KOPT-K1 (cell line): ENCODE measurements at regions not wholly inside any gene's neighbourhood (a gene's known extent, or its start where the extent isn't known, plus 50 kb on each side); places are given as distances from the start of the nearest gene placed in this dataset.

Source experiments
- H3K27ac ChIP-seq: fragments of 200-600 bp; sonication (generic); 2 replicates; pipeline ENCODE4 v1.5.1; 2016; ENCODE audit warnings: antibody characterized with exemption, mild to moderate bottlenecking, low read depth, low read length; ENCODE audit not compliant: poor library complexity, severe bottlenecking
- H3K36me3 ChIP-seq: fragments of 200-600 bp; sonication (generic); 2 replicates; pipeline ENCODE4 v1.5.1; 2017; ENCODE audit warnings: antibody characterized with exemption, mild to moderate bottlenecking, low read length, moderate library complexity; ENCODE audit not compliant: insufficient read depth
- H3K9me3 ChIP-seq: fragments of 200-600 bp; sonication (generic); 2 replicates; pipeline ENCODE4 v1.5.1; 2017; ENCODE audit warnings: antibody characterized with exemption, low read length, mild to moderate bottlenecking; ENCODE audit not compliant: insufficient read depth, poor library complexity, severe bottlenecking

DNA sequence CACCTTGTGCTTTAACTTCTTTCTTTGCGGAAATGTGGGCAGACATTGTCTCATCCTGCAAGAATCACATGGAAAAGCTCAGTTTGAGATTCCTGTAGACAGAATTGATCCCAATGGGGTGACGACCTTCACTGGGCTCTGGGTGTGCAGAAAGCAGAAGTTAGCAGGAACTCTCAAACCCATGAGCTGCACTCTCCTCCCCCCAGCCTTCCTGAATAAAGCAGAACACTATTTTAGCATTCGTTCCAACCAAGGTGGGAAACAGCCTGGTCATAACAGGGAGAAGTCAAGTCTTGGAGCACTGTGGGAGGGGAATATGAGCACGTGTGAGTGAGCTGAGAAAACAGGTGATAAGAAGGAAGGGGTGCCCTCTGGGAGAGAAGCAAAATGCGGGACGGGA is 87.4 kb upstream of the FER start:
- Histone ChIP-seq H3K9me3 (no peaks in the 10 kb centered on the region), H3K27ac (no peak overlapping the region), H3K36me3 (no peaks in the 10 kb centered on the region)

DNA sequence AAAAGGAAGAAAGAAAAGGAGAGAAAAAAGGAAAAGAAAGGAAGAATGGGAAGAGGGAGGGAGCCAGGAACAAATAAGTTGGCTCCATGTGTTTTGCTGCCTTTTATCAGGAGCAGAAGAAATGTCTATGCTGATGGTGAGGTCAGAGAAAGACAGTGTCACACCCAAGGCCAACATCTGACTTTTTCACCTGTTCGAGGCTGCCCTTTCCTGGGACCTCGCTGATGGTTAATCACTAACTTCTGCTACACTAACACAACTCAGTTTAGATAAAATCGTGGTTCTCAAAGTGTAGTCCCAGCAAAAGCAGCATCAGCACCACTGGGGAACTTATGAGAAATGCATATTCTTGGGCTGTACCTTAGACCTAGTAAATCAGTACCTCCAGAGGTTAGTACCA is 88.2 kb upstream of the FER start:
- H3K9me3 ChIP-seq, result no peaks in the 10 kb centered on the region
- H3K27ac ChIP-seq, result no peak overlapping the region

DNA sequence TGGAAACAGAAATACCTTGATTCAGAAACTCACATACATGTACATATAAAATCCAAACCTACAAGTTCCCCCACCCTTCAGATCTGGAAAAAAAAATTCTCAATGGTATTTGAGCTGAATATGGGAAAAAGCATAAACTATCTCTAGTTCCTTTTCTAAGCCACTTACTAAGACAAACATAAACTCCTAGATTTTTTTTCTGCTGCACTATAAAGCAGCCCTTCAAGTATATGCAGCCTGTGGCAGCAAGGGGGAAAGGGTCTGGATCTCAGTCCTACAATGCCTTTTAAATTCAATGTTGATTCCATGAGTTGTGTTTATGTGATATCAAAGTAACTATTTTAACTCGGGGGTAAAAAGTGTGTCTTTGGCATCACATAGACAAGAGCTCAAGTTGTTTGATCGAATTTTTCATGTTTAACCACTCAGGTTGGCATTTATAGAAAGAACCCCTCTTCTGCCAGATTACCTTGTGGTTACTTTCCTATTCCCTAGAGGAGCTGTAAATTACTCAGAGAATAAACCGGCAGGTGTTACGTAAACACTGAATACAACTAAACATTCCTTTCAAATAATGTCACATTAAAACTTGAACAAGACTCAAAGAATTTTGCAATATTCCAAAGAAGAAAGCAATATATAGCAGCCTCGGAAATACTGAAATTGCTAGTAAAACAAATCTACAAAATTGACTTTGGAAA is 91.8 kb upstream of the FER start:
- H3K27ac ChIP-seq, result no peak overlapping the region

More for the DNA sequence above, 88.2 kb upstream of the FER start:
- no peaks in the 10 kb centered on the region for H3K36me3 ChIP-seq

DNA sequence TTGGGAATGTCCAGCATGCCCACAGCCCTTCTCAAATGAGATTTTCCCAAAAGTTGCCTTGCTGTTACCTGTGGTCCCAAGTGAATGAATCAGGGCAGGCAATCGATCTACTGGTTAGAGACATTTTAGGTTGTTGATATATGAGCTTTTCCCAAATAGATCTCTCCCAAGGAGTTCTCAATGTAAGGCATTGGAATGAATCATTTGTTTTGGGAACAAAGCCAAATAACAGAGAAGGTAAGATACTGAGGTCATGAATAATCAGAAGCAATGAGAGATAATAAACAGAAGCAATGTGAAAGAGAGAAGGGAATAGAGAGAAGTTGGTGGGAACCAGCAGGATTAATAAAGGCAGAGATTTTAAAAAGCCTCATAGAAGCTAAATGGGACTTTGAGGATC is 93.6 kb upstream of the FER start:
- Histone ChIP-seq H3K9me3 (no peaks in the 10 kb centered on the region), H3K36me3 (no peaks in the 10 kb centered on the region), H3K27ac (no peak overlapping the region)

More for the DNA sequence above, 91.8 kb upstream of the FER start:
- no peaks in the 10 kb centered on the region for H3K9me3 ChIP-seq
- H3K36me3 ChIP-seq, result no peaks in the 10 kb centered on the region

DNA sequence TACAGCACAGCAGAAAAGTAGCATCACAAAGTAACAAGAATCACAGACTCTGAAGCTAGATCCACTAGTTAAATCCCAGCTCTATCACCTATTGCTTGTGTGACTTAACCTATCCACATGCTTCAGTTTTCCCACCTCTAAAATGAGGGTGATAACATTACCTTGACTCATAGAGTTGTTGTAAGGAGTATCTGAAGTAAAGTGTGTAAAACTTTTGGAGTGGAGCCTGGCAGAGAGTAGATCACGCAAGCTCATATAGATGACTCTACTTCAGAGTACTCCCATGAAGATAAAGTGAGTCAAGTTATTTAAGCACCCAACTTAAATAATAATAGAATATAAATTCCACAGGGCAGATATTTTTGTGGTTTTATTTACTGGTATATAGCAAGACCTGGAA is 94.5 kb upstream of the FER start:
- Histone ChIP-seq H3K27ac (no peak overlapping the region), H3K9me3 (peaks cover 3% of the 10 kb centered on the region), H3K36me3 (no peaks in the 10 kb centered on the region)

DNA sequence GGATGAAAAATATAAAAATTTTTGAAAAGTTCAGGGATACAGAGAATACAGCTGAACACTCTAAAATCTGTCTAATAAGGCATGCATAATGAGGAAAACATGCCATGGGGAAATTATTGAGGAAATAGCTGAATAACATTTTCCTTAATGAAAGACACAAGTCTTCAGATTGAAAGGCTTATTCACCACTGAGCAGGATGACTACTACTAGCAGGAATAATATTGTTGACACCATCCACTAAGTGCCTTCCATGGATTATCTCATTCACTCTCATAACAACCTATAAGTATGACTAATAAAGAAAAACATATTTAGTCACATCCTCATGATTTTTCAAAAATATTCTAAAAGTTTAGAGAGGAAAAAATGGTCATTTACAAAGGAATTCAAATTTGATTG is 96.7 kb upstream of the FER start:
- no peak overlapping the region for H3K27ac ChIP-seq
- H3K36me3 ChIP-seq, result no peaks in the 10 kb centered on the region
- peaks cover 16% of the 10 kb centered on the region for H3K9me3 ChIP-seq

DNA sequence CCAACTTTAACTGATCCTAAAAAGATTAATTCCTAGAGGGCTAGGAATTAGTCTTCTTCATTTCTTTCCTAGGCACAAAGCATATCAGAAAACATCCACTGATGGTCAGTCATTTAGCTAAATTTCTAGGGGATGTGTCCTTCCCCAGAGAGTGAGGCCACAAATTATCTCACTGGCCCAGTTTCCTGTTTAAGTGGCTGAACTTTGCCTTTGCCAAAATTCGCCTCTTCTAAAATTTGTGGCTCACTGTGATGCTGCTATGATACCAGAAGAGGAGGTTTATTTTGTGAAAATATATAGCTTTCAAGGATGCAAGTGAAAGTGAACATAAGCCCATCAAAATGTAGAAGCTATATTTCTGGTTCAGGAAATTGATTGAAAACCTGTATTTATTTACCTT is 98.1 kb upstream of the FER start:
- peaks cover 16% of the 10 kb centered on the region for H3K9me3 ChIP-seq

DNA sequence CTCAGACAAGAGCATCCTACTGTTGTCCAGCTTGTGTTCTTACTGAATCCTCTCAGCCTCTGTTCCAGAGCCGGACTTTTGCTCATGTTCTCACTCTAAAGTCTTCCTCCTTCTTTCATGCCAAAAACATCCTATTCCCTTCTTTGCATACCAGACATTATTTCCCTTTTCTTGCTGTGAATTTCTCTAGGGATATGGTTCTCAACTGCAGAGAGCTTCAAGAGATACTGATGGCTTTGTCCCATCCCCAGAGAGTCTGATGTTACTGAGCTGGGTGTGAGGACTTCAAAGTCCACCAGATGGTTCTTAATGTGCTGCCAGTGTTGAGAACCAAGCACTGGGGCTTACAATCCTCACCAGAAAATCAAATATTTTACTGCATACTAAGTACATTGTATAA is 98.6 kb upstream of the FER start:
- Histone ChIP-seq H3K27ac (no peak overlapping the region), H3K36me3 (no peaks in the 10 kb centered on the region), H3K9me3 (peaks cover 16% of the 10 kb centered on the region)

More for the DNA sequence above, 98.1 kb upstream of the FER start:
- Histone ChIP-seq H3K36me3 (no peaks in the 10 kb centered on the region), H3K27ac (no peak overlapping the region)

DNA sequence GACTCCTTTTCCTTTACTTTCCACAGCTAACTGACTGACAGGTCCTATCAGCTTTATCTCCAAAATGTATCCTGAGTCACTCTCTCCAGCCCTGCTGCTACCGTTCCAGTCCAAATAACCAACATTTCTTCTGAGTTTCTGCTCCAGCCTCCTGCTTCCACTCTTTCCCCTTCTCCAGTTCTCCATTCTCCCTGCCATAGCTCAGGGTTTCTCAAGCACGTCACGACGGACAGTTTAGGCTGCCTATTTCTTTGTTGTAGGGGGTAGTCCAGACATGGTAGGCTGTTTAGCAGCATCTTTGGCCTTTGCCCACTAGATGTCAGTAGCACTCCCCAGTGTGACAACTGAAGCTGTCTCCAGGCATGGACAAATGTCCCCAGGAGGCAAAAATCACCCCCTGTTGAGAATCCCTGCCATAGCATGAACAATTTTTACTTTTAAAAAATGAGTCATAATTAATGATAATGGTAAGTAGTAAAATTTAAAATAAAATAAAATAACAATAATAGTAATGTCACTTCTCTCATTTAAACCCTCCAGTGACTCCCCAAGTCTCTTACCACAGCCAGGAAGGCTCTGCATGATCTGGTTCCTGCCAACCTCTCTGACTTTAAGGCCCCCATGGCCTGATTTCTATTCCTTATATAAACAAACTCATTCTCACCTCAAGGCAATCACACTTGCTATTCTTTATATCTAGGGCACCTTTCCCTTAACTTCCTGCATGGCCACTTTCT is 105.4 kb upstream of the FER start:
- H3K9me3 ChIP-seq, result peaks cover 4% of the 10 kb centered on the region
- no peak overlapping the region for H3K27ac ChIP-seq
- no peaks in the 10 kb centered on the region for H3K36me3 ChIP-seq

DNA sequence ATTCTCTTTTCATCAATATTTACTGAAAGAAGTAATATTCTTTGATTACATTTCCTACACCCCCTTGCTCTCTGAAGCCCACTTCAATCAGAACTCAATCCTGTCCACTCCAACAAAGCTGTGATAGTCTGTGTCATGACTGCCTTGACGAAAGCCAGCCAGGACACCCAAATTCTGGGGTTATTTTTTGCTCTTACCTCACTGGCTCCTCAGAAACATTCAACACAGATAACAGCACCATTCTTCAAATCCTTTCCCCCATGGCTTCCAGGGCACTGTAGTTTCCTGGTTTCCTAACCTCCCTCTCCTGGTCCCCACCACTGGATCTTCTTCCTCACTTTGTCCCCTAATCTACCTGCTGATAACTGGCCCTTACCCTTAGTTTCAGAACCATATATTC is 106.1 kb upstream of the FER start:
- no peaks in the 10 kb centered on the region for H3K9me3 ChIP-seq
- H3K27ac ChIP-seq, result no peak overlapping the region
- no peaks in the 10 kb centered on the region for H3K36me3 ChIP-seq

DNA sequence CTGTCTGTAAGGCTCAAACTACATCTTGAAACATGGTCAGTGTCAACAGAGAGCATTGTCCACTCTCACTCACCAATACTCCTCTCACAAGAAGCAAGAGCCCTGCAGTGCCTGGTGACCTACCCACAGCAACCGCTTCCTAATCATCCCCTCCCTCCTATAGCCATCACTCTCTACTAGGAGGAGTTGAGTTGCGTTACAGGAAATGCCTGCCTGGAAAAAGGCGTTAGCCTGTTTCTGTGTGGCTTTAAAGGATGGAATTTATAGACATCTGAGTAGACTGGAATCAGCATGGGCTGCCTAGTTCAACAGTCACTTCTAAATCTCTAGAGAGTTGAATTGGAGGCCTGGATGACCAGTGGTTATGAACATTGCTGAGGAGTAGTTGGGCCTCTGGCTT is 108.3 kb upstream of the FER start:
- H3K36me3 ChIP-seq, result no peaks in the 10 kb centered on the region
- no peaks in the 10 kb centered on the region for H3K9me3 ChIP-seq
- H3K27ac ChIP-seq, result no peak overlapping the region

DNA sequence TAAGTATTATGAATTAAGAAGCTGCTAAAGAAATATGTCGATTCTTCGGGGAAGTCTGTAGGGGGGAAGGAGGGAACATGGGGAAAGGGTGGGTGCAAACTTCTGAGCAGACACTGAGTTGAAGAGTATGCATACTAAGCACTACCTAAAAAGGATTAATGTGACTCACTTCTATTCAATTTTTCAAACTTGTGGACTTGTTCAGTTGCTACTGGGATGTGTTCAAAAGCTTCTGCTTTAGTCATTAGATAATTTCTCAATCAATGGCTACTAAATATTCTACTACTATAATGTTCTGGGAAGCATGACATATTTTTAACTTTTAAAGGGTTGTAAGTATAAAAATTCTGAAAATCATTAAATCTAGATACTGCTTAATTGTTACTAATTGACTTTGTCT is 109.7 kb upstream of the FER start:
- H3K27ac ChIP-seq, result no peak overlapping the region
- H3K9me3 ChIP-seq, result no peaks in the 10 kb centered on the region
- H3K36me3 ChIP-seq, result no peaks in the 10 kb centered on the region

DNA sequence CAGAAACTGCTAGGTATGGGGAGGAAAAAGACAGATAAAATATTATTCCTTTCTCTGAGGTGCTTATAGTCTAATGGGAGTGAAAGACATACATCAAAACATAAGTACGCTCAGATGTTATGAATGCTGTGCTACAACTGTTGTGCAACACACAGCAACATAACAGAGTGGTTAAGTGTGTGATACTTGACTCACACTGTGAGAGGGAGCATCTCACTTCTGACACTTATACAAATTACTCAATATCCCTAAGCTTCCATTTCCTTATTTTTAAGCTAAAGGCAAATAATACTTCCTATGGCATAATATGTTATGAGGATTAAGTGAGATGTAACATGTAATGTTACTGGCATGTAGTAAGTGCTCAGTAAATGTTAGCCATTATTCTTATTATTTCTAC is 110.6 kb upstream of the FER start:
- Histone ChIP-seq H3K36me3 (no peaks in the 10 kb centered on the region), H3K27ac (no peak overlapping the region), H3K9me3 (no peaks in the 10 kb centered on the region)

DNA sequence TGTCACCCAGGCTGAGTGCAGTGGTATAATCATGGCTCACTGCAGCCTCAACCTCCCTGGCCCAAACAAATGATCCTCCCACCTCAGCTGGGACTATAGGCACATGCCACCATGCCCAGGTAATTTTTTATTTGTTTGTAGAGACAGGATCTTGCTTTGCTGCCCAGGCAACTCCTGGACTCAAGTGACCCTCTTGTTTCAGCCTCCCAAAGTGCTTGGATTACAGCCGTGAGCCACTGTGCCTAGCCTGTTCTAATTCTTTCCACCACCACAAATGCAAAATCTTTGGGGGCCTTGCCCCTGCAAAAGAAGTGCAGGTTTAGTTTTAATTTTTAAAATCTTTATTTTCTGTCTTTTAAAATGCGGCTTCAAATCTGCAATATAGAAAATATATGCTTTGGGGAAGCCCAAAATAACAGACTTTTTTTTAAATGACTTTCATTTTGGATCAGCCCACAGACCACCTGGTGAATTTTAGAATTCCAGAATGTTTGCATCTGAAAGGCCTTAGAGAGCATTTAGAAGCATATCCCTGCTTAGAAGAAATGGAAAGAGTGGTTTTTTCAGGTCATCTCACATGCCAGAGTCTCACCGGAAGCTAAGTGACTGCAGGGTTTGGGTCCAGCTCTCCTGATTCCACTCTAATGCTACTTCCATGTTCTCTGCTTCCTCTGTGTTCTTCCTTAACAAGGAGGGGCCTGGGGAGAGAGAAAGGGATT is 111.4 kb upstream of the FER start:
- Histone ChIP-seq H3K36me3 (no peaks in the 10 kb centered on the region), H3K27ac (no peak overlapping the region), H3K9me3 (no peaks in the 10 kb centered on the region)

DNA sequence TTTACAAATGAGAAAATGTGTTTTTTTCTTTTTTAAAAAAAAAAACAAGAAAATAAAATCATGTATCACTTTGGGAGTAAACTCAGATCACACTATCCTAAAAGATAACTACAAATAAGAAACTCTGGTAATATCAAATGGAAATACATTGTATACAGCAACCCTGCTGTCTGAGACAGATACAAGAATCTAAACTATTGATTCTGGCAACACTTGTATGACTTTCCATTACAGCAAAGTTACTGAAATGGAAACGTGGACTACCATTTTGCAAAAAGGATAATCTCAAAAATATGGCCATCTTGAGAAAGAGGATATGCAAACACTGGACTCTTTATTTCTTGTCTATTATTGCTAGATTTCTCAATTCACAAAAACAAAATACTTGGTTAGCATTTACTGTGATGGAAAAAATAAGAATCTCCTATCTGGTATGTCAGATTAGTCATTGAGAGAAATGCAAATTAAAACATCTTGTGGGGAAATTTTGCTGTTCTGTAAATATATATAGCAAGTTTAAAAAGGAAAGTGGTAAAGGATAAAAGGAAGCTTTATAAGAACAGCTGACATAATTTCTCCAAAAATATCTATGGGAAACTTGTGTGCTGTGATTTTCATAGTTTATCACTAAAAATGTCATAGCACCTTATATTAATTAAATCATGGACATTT is 112.9 kb upstream of the FER start:
- Histone ChIP-seq H3K36me3 (no peaks in the 10 kb centered on the region), H3K27ac (no peak overlapping the region)

More for the DNA sequence above, 112.9 kb upstream of the FER start:
- H3K9me3 ChIP-seq, result no peaks in the 10 kb centered on the region
